22Rv1 (cell line): ENCODE measurements at regions not wholly inside any gene's neighbourhood (a gene's known extent, or its start where the extent isn't known, plus 50 kb on each side); places are given as distances from the start of the nearest gene placed in this dataset.

ENCODE experiments used
- CTCF ChIP-seq: fragments of 450-650 bp; IDR thresholded peaks from 2 replicates; pipeline ENCODE4 v1.5.1; 2017; ENCODE audit warnings: mild to moderate bottlenecking
- ZFX ChIP-seq: fragments of 450-650 bp; IDR thresholded peaks from 2 replicates; pipeline ENCODE4 v1.6.1; 2017; ENCODE audit warnings: antibody characterized with exemption, borderline replicate concordance

GRCh38 chr13:42375663-42376062, 103.7 kb downstream of the AKAP11 start:
- TF ChIP-seq CTCF (no peak), ZFX (no peak)
